Prostate gland (tissue), 2 donors: ENCODE measurements at regions not wholly inside any gene's neighbourhood (a gene's known extent, or its start where the extent isn't known, plus 50 kb on each side); places are given as distances from the start of the nearest gene placed in this dataset.
"Not testable (repeated sequence)": the region's sequence is repeated elsewhere in the genome, so short reads cannot be mapped to it uniquely, and the experiment has no call there.

Source experiments
- DNase-seq: peaks from one replicate; pipeline ENCODE4 v3.0.0-alpha.2; 2019; ENCODE audit warnings: low spot score
- H3K27ac ChIP-seq, 2 donors: fragments of 200-600 bp; sonication (generic); 2 replicates each; pipeline ENCODE4 v1.5.1; 2017 to 2019
- H3K27me3 ChIP-seq: fragments of 200-600 bp; sonication (generic); replicated peaks from 2 replicates; pipeline ENCODE4 v1.5.1; 2019; ENCODE audit not compliant: insufficient read depth
- H3K36me3 ChIP-seq, 2 donors: fragments of 200-600 bp; sonication (generic); 1 replicate in 1 of 2; 2 replicates in 1 of 2; pipeline versions ENCODE4 v1.5.1 to v1.8.1; 2017 to 2019
- H3K4me1 ChIP-seq: fragments of 200-600 bp; sonication (generic); replicated peaks from 2 replicates; pipeline ENCODE4 v1.5.1; 2019
- H3K4me3 ChIP-seq, 2 donors: fragments of 200-600 bp; sonication (generic); 2 replicates each; pipeline ENCODE4 v1.5.1; 2017 to 2019
- H3K9me3 ChIP-seq: fragments of 200-600 bp; sonication (generic); 2 replicates; pipeline ENCODE4 v1.5.1; 2017
- POLR2A ChIP-seq: fragments of 450-650 bp; IDR thresholded peaks from one replicate; pipeline ENCODE4 v1.6.1; 2016; ENCODE audit warnings: antibody characterized with exemption, mild to moderate bottlenecking
- POLR2AphosphoS5 ChIP-seq: sonication (generic); formaldehyde crosslinking; IDR thresholded peaks from one replicate; pipeline ENCODE4 v1.6.1; 2017; ENCODE audit warnings: antibody characterized with exemption
- WGBS: methylation state at CpG from one replicate; pipeline ENCODE4 v1.1.5; 2018; 5-methylcytosine and 5-hydroxymethylcytosine counted together
- intact Hi-C: fragments of 100-400 bp; cut with DNase I; formaldehyde crosslinking; loops from one replicate; pipeline ENCODE4 v1.14.2; 2022
- TF ChIP-seq, protein P1 (sequence below), 4 experiments: fragments of 200-600 bp in 2 of 4; fragments of 450-650 bp in 2 of 4; sonication (generic) in 2 of 4; IDR thresholded peaks; 1 replicate in 3 of 4; 2 replicates in 1 of 4; pipeline ENCODE4 v1.5.1; 2016 to 2019; ENCODE audit warnings: antibody characterized with exemption in 4 of 4, mild to moderate bottlenecking in 2 of 4, moderate library complexity in 2 of 4

- TF ChIP-seq POLR2A (no peak), POLR2AphosphoS5 (no peak)
- TF ChIP-seq, protein P1, sequence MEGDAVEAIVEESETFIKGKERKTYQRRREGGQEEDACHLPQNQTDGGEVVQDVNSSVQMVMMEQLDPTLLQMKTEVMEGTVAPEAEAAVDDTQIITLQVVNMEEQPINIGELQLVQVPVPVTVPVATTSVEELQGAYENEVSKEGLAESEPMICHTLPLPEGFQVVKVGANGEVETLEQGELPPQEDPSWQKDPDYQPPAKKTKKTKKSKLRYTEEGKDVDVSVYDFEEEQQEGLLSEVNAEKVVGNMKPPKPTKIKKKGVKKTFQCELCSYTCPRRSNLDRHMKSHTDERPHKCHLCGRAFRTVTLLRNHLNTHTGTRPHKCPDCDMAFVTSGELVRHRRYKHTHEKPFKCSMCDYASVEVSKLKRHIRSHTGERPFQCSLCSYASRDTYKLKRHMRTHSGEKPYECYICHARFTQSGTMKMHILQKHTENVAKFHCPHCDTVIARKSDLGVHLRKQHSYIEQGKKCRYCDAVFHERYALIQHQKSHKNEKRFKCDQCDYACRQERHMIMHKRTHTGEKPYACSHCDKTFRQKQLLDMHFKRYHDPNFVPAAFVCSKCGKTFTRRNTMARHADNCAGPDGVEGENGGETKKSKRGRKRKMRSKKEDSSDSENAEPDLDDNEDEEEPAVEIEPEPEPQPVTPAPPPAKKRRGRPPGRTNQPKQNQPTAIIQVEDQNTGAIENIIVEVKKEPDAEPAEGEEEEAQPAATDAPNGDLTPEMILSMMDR (IDR thresholded peaks at IDR 0.05), result no peak
- Histone ChIP-seq H3K36me3 (no peaks in the 10 kb centered on the region), H3K27ac (no peak overlapping the region), H3K9me3 (no peaks in the 10 kb centered on the region), H3K4me1 (no peaks in the 10 kb centered on the region), H3K27me3 (no peaks in the 10 kb centered on the region), H3K4me3 (no peak overlapping the region)
- intact Hi-C loops, result no loop called here
- no peak for DNase-seq
- 76% methylated on average over 4 of the region's 9 CpGs for WGBS
These were observed 148.2 kb downstream of the EMB start for GRCh38 chr5:50292735-50293394.

DNA sequence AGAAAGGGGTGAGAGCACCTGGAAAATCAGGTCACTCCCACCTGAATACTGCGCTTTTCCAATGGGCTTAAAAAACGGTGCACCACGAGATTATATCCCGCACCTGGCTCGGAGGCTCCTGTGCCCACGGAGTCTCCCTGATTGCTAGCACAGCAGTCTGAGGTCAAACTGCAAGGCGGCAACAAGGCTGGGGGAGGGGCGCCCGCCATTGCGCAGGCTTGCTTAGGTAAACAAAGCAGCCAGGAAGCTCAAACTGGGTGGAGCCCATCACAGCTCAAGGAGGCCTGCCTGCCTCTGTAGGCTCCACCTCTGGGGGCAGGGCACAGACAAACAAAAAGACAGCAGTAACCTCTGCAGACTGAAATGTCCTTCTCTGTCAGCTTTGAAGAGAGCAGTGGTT, 160.6 kb downstream of the EMB start:
- H3K4me3 ChIP-seq, H3K27me3 ChIP-seq, intact Hi-C loops, H3K9me3 ChIP-seq, H3K27ac ChIP-seq, DNase-seq, H3K36me3 ChIP-seq, H3K4me1 ChIP-seq: not testable (repeated sequence)
- 87% methylated on average over 10 of the region's 10 CpGs for WGBS
